Ovary (tissue), 7 donors: ENCODE measurements at regions not wholly inside any gene's neighbourhood (a gene's known extent, or its start where the extent isn't known, plus 50 kb on each side); places are given as distances from the start of the nearest gene placed in this dataset.

Source experiments
- DNase-seq, 5 donors: peaks; one replicate each; pipeline ENCODE4 v3.0.0-alpha.2; 2019 to 2020
- H3K27ac ChIP-seq, 2 donors: fragments of 200-600 bp; one replicate each; pipeline versions ENCODE4 v1.5.1 to v1.8.0; 2019 to 2022
- H3K27me3 ChIP-seq: fragments of 200-600 bp; one replicate; pipeline ENCODE4 v1.8.0; 2022
- H3K36me3 ChIP-seq: fragments of 200-600 bp; sonication (generic); one replicate; pipeline ENCODE4 v1.5.1; 2019
- H3K4me1 ChIP-seq: one replicate; pipeline ENCODE4 v1.8.1; 2013; ENCODE audit warnings: mild to moderate bottlenecking, moderate library complexity; ENCODE audit not compliant: insufficient read depth
- H3K4me3 ChIP-seq: fragments of 200-600 bp; sonication (generic); one replicate; pipeline ENCODE4 v1.5.1; 2017
- H3K9me3 ChIP-seq, 2 donors: fragments of 200-600 bp in 1 of 2; sonication (generic) in 1 of 2; one replicate each; pipeline versions ENCODE4 v1.5.1 to v1.8.1; 2013 to 2019; ENCODE audit warnings: mild to moderate bottlenecking in 1 of 2, moderate library complexity in 1 of 2
- EP300 ChIP-seq: sonication (generic); formaldehyde crosslinking; IDR thresholded peaks from one replicate; pipeline ENCODE4 v1.6.1; 2017; ENCODE audit warnings: antibody characterized with exemption
- POLR2A ChIP-seq: fragments of 450-650 bp; IDR thresholded peaks from one replicate; pipeline ENCODE4 v1.6.1; 2017; ENCODE audit warnings: antibody characterized with exemption, mild to moderate bottlenecking, moderate library complexity
- WGBS, 3 donors: extraction: QIAGEN DNeasy Blood & Tissue Kit in 1 of 3; methylation state at CpG; one replicate each; pipeline versions ENCODE4 v1.1.5 to v1.1.7; 2013 to 2017; 5-methylcytosine and 5-hydroxymethylcytosine counted together
- intact Hi-C, 4 donors: fragments of 100-400 bp; cut with DNase I; formaldehyde crosslinking; loops; one replicate each; pipeline versions ENCODE4 v1.11.0 to v1.15.1; 2022 to 2023
- TF ChIP-seq, protein P1 (sequence below), 3 donors: fragments of 450-650 bp in 2 of 3; fragments of 200-600 bp in 1 of 3; IDR thresholded peaks; one replicate each; pipeline versions ENCODE4 v1.5.1 to v1.8.0; 2016 to 2022; ENCODE audit warnings: antibody characterized with exemption in 3 of 3, mild to moderate bottlenecking in 1 of 3
- donor health status: DM: no; HTN: no; CAD: no; lungs with moderate emphysema.
- donor health status: DM: no; HTN: no; CAD: no.
- donor health status: Bipolar disorder and iron deficiency.
- donor health status: DM: no; HTN: no; CAD: no.
- donor health status: DM: yes; HTN: yes; CAD: no.

- H3K4me1 ChIP-seq, result no peaks in the 10 kb centered on the region
- H3K9me3 ChIP-seq, result no peaks in the 10 kb centered on the region
- H3K36me3 ChIP-seq, result no peaks in the 10 kb centered on the region
- DNase-seq, result no peak
- intact Hi-C loops, result no loop called here
- WGBS, 3 donors, result 61 to 71% (median 65%) methylated on average over 5 of the region's 5 CpGs
- no peaks in the 10 kb centered on the region for H3K27me3 ChIP-seq
- H3K4me3 ChIP-seq, result no peak overlapping the region
- no peak overlapping the region for H3K27ac ChIP-seq
- TF ChIP-seq, protein P1, sequence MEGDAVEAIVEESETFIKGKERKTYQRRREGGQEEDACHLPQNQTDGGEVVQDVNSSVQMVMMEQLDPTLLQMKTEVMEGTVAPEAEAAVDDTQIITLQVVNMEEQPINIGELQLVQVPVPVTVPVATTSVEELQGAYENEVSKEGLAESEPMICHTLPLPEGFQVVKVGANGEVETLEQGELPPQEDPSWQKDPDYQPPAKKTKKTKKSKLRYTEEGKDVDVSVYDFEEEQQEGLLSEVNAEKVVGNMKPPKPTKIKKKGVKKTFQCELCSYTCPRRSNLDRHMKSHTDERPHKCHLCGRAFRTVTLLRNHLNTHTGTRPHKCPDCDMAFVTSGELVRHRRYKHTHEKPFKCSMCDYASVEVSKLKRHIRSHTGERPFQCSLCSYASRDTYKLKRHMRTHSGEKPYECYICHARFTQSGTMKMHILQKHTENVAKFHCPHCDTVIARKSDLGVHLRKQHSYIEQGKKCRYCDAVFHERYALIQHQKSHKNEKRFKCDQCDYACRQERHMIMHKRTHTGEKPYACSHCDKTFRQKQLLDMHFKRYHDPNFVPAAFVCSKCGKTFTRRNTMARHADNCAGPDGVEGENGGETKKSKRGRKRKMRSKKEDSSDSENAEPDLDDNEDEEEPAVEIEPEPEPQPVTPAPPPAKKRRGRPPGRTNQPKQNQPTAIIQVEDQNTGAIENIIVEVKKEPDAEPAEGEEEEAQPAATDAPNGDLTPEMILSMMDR (IDR thresholded peaks at IDR 0.05), result no peak
- TF ChIP-seq POLR2A, result no peak
- TF ChIP-seq EP300, result no peak
Observed at GRCh38 chr2:234628953-234629352, 132.1 kb upstream of the ARL4C start.

DNA sequence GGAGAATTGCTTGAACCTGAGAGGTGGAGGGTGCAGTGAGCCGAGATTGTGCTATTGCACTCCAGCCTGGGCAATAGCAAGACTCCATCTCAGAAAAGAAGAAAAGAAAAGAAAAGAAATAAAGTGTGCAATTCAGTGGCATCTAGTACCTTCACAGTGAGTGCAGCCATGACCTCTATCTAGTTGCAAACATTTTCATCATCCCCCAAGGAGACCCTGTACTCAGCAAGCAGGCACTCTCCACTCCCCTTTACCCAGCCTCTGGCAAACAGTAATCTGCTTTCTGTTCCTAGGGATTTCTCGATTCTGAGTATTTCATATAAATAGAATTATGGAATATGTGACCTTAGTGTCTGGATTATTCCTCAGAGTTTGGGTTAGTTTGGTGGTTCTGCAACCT lies 130.4 kb upstream of the ARL4C start:
- H3K4me3 ChIP-seq, result no peak overlapping the region
- H3K36me3 ChIP-seq, result no peaks in the 10 kb centered on the region
- 63 to 65% (median 65%) methylated on average over 2 of the region's 2 CpGs for WGBS, 3 donors
- intact Hi-C loops, result no loop called here
- no peaks in the 10 kb centered on the region for H3K4me1 ChIP-seq
- no peaks in the 10 kb centered on the region for H3K9me3 ChIP-seq
- DNase-seq, result no peak
- no peak for TF ChIP-seq POLR2A
- no peaks in the 10 kb centered on the region for H3K27me3 ChIP-seq
- no peak overlapping the region for H3K27ac ChIP-seq

DNA sequence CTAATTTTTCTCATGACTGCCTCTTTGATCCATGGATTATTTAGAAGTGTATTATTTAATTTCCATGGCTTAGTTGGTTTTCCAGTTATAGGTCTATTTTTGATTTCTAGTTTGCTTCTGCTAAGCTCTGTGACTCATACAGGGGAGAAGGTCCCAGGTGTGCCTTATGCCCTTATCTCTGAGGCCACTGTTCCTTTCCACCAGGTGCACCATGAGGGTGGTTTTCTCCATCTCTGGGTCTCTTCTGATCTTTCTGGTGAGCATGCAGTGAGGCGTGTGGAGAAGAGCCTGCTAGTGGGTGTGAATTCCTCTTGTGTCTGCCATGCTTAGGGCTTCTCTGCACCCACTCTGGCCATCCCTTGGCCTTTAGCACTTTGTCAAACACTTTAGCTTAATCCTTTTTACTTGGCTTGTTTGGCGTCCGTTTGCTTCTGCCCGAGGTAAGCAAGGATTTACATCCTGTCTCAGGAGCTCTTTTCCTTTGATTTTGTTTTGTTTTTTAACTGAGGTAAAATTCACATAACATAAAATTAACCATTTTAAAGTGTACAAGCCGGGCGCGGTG lies 129.8 kb upstream of the ARL4C start:
- intact Hi-C loops, result no loop called here
- Histone ChIP-seq H3K36me3 (no peaks in the 10 kb centered on the region), H3K9me3 (no peaks in the 10 kb centered on the region), H3K4me1 (no peaks in the 10 kb centered on the region), H3K4me3 (no peak overlapping the region), H3K27me3 (no peaks in the 10 kb centered on the region), H3K27ac (no peak overlapping the region)
- 72 to 83% (median 77%) methylated on average over 7 of the region's 7 CpGs for WGBS, 3 donors
- DNase-seq, result no peak
- TF ChIP-seq, protein P1 (IDR thresholded peaks at IDR 0.05), result no peak
- TF ChIP-seq POLR2A (no peak), EP300 (no peak)

DNA sequence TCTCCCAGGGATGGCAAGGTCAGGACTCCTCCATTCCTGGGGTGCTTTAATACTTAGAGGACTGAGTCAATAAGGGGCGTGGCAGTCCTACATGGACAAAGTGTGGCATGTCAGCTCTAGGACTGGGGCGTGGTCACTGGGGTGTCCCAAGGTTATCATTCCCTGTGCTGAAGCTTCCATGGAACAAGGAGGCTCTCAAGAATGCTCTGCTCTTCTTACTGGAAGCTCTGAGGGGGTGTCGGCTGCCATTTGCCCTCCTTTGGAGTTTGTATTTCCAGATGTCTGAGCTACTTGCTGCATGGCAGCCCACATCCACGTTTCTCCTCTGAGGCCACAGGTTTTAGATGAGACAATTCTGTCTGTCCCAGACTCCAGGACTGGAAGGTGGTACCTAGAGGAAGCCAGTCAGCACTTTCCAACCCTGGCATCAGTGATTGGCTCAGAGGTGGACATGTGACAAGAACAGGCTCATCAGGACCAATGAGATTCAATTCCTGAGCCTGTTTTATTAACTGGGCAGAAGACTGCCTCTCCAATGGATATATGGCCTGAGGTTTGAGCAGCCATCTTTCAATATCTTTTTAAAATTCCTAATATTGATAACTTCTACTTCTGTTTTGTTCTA lies 128.9 kb upstream of the ARL4C start:
- Histone ChIP-seq H3K27ac (no peak overlapping the region), H3K4me1 (no peaks in the 10 kb centered on the region), H3K4me3 (no peak overlapping the region), H3K9me3 (no peaks in the 10 kb centered on the region), H3K27me3 (no peaks in the 10 kb centered on the region), H3K36me3 (no peaks in the 10 kb centered on the region)
- TF ChIP-seq, protein P1 (IDR thresholded peaks at IDR 0.05), result no peak
- no peak for TF ChIP-seq EP300
- no peak for TF ChIP-seq POLR2A
- no peak for DNase-seq
- 67 to 73% (median 69%) methylated on average over 4 of the region's 4 CpGs for WGBS, 3 donors
- intact Hi-C loops, result no loop called here

DNA sequence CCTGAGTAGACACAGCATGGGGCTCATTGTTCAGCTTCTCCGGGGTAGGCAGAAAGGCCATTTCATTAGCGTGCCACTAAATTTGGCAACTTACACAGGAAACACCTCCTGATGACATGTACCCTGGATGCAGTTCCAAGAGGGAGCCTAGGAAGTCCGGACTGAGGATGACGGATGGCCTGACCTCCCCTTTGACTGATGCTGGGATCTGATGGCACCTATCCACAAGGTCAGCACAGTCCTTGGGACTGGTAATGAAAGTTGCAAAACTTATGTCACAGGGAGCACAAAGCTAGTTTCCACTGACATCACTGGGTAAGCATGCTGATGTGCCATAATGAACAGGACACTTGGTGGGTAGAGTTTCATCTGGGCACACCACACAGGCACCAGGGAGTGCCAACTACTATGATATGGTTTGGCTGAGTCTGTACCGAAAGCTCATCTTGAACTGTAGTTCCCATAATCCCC lies 126.7 kb upstream of the ARL4C start:
- no peaks in the 10 kb centered on the region for H3K4me1 ChIP-seq
- intact Hi-C loops, result no loop called here
- no peaks in the 10 kb centered on the region for H3K36me3 ChIP-seq
- peak in 1 of 5 donors; percentile 16 for DNase-seq
- no peaks in the 10 kb centered on the region for H3K27me3 ChIP-seq
- H3K4me3 ChIP-seq, result no peak overlapping the region
- no peak for TF ChIP-seq POLR2A
- no peak overlapping the region for H3K27ac ChIP-seq
- 81 to 84% (median 81%) methylated on average over 5 of the region's 5 CpGs for WGBS, 3 donors
- no peaks in the 10 kb centered on the region for H3K9me3 ChIP-seq
